NCI-H2029 (cell line): ENCODE measurements at regions not wholly inside any gene's neighbourhood (a gene's known extent, or its start where the extent isn't known, plus 50 kb on each side); places are given as distances from the start of the nearest gene placed in this dataset.

ENCODE experiments used
- DNase-seq: peaks from one replicate; lab custom pipeline; 2025; lab: John Stamatoyannopoulos, UW

DNA sequence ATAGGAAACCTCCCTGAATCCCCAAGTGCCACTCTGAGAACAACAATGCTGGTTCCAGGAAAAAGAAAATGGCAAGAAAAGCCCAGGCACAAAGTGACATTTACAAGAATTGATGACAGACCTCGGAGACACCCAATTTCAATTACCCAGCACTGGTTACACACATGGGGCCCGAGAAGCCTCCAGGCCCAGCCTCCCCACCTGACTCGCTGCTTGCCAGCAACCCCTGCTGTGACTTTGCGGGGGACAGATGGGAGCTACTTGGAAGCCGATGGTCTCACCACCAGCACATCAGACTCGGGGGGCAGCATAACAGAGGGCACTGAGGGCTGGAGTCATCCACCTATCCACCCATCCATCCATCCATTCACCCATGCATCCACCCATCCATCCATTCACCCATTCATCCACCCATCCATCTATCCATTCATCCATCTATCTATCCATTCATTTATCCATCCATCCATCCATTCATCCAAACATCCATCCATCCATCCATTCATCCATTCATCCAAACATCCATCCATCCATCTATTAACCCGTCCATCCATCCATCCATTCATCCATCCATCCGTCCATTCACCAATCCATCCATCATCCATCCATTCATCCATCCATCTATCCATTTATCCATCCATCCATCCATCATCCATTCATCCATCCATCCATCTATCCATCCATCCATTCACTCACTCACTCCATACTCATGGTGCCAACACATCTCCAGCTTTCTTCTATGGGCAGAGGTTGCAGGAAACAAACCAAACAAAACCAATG lies 567.6 kb downstream of the BRD1 start:
- no peak for DNase-seq

DNA sequence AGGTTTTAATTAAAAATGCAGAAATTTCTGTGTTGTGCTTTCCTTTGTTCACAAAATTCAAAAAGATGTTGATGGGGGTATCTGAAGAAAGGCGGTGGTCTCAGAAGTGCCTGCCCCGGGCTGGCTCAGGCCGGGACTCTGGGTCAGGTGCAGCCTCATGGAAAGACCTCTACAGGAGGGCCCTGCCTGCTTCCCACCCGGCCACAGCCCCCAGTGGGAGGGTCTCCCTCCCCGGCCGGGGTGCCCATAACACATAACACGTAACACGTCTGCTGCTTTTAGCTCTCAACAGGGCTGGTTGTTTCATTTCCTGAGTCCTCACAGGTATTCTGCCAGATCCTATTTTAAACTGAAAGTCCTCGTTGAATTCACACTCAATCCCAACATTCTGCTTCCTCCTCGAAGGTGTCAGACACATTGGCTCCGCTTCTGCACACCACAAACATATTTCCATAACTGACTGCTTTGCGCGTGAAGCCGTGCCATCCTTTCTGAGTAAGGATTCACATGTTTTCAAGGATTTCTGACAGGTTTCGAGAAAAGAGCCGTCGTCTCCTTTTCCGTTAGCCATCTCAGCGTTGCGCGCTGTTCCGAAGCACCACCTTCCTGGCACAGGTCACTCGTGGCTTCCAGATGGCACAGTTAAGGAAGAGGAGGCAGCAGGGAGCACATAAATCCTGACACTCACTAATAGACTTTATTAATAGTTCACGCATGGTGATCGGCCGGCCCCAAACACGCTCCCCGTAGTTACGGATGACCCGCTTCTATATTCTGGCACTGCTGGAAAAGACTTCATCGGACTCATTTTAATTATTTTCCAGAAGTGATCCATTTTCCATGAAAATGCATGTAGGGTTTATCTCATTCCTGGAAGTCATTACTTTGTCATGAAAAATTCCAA lies 569.3 kb downstream of the BRD1 start:
- DNase-seq = no peak

DNA sequence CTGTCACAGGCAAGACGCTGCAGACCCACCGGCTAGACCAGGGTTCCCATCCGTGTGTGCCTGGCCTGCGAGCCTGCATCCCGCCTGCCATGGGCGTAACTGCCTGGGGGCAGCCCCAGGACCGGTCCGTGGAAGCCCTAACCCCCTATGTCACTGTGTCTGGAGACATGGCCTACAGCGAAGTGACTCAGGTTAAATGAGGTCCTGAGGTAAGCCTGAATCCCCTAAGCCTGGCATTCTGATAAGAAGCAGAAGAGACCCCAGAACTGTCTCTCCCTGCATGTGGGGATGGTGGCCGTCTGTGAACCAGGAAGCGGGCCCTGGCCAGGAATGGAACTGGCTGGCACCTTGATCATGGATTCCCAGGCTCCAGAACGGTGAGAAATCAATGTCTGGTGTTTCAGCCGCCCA lies 570.1 kb downstream of the BRD1 start:
- DNase-seq = no peak

DNA sequence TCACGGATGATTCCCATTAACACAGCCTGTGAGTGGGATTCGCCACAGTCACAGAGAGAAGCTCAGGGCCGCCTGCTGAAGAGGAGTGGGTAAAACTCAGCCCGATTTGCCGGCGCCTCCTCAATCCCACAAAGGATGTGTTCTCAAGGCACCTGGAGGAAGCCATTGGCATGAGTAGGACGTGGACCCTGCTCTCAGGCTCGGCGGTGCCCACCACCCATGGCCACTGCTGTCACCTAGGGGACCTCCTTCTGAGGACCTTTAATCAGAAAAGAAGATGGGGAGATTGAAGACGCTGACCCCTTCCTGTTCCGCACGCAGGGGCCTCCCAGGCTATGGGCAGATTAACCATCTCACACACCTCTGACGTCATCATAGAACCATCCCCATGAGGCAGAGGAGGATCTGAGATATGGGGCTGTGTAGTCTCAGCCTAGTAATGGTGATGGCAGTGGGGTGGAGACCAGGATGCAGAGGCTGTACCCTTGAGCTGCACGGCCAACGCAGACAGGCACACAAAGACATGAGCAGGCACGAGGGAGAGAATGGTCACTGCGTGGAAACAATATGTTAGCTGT lies 571.8 kb downstream of the BRD1 start:
- DNase-seq = no peak

DNA sequence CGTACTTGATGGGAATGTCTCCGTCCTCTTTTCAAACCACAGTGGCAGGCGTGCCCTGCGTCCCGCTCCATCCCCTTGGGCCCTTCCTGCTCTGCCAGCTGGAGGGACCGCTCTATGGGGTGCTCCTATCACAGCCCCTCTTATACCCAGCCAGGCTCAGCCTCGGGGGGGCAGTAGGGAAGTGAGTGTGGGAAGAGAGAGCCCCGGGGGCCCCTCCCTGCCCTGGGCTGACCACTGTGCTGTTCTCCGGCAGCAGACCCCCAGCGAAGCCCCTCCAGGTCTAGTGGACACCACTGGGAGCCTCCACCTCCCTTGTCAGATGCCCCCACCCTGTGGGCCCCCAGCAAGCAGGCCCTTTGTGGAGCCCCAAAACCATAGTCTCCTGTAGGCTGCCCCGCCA lies 572.5 kb downstream of the BRD1 start:
- no peak for DNase-seq

DNA sequence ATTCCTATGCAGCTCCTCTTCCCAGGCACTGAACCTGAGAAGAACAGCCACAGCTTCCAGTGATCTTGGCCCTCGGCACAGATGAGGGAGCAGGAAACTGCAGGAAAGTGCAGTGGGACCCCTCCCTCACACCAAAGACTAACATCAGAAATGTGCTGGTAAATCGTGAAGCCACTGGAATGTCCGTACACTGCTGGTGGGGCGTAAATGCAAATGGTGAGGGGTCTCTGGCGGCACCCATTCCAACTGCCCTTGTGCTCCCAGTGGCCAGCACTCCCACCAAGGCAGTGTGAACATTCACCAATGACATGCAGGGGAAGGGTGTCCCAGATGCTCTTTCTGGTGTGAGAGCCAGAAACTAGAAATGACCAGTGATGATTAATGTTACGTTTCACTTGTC lies 574.0 kb downstream of the BRD1 start:
- DNase-seq = no peak

DNA sequence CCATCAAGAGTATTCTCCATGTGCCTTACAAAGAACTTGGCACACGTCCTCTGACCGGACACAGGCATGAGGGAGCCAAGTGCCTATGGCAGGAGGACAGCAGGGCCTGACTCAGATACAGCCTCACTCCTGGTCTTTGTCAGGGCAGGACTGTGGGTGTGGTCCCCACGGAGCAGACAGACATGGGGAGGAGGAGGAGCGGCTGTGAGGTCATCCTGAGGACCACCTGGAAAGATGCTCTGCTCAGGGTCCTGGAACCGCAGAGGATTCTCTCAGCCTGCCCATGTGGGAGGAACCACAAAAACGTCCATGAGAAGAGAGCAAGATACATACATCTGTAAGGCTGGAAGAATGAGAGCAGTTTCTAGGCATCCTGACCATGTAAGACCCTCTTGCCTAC lies 576.3 kb downstream of the BRD1 start:
- no peak for DNase-seq

DNA sequence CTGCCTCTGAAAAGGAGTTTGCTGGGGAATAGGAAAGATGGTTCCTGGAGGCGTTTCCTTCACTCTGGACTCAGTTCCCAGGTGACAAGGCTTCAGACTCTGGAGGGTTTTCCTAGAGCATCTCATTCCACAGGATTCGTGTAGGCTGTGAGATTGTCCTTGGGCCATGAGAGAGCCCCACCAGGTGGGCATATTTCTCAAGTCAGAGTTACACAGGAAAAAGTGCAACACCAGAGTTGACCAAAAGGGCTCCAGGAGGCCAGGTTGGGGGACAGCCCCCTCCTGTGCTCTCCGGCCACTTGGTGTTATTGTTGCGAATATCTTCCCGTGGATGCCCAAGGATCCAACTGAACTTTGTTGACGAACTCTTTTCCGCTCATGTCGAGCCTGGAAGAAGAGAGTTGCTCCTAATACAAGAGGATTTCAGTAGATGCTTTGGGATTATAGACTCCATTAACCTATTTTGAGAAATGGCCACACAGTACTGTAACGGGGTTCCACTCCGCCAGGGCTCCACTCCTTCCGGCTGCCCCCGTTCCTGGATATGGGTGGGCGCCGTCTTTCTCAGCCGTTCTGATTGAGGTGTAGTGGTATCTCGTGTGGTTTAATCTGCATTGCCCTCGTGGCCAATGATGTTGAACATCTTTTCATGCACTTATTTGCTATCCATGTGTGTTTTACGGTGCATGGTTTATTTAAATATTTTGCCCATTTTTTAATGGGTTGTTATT lies 580.3 kb downstream of the BRD1 start:
- no peak for DNase-seq

DNA sequence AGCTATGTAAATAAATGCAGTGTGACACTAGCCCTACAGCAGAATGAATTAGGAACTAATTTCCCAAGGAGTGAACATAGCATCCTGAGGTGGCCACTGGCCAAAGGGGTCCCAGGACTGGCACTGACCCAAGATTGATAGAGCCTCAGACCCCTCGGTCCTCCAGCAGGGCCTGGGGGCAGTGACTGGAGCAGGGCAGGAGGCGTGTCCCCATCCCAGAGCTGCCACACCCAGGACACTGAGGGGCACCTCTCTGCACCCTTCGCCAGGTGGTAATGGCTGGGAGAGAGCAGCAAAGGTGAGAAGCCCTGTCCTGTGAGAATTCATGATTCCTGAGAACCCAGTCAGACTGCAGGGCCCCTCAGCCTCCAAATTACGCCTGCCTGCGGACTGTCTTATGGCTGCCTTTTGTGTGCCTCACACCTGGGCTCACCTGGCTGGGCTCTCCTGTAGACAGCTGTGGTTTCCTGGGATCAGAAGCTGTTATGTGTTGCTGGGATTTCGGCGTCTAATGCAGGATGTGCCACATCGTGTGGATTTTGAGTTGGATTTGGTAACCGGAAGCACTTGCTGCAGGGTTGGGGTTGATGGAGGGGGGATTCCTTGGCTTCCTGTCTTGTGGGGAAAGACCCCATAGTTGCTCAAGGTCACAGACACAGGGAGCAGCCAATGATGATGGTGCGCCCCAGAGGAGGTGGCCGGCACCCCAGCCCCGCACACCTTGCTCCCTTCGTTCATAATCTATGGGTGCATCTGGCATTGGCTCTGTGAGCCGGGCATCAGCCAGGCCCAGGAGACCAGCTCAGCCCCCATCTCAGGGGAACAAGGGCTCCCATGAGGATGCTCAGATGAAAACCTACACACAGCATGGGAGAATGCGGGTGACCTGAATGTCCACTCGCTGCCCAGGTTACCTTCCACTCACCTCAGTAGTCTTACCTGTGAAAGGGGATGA lies 582.9 kb downstream of the BRD1 start:
- DNase-seq = no peak

DNA sequence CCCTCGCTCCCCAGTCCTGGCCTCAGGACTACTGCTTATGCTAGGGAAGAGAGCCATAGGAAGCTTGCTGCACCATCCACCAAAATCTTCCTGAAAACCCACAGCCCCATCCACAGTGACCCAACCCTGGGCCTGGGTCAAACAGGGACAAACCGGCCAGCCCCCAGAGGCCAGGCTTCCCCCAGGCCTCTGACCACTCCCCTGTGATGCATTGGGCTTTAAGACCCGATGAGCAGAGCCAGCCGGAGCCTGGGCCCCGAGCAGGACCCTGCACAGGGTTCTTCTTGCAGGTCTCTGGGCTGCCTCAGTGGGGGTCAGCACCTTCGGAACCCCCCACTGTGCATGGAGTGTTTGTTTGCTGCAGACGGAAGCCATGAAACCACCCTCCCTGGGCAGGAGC lies 583.7 kb downstream of the BRD1 start:
- no peak for DNase-seq

DNA sequence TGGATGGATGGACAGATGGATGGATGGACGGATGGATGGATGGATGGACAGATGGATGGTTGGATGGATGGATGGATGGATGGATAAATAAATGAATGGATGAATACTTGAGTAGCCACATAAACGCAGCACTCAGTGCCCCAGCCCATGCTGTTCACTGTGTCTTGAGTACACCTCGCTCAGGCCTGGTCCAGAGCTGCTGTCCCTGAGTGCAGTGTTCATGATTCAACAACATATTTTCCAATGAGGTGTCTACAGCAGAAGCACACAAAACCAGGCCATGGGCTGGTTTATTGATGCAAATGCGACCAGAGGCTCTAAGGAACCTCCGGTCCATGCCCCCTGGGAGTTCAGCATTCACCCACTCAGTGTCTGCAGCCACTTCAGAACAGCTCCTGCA lies 584.3 kb downstream of the BRD1 start:
- DNase-seq = no peak

DNA sequence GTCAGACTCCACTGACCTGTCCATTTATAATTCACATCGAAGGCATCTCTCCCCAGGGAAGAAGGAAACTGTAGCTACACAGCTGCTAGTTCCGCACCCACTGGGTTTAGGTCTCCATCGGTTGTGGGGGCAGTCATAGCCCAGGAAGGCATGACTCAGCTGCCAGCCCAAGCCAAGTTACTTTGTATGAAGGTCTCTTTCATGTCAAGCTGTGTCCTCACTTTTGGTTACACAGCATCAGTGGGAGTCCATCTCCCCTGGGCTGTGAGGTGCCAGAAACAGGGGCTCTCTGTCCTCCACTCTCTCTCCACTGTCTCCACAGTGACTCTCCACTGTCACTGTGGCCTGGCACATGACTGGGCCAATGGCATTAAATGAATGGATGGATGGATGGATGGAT lies 585.2 kb downstream of the BRD1 start:
- no peak for DNase-seq

DNA sequence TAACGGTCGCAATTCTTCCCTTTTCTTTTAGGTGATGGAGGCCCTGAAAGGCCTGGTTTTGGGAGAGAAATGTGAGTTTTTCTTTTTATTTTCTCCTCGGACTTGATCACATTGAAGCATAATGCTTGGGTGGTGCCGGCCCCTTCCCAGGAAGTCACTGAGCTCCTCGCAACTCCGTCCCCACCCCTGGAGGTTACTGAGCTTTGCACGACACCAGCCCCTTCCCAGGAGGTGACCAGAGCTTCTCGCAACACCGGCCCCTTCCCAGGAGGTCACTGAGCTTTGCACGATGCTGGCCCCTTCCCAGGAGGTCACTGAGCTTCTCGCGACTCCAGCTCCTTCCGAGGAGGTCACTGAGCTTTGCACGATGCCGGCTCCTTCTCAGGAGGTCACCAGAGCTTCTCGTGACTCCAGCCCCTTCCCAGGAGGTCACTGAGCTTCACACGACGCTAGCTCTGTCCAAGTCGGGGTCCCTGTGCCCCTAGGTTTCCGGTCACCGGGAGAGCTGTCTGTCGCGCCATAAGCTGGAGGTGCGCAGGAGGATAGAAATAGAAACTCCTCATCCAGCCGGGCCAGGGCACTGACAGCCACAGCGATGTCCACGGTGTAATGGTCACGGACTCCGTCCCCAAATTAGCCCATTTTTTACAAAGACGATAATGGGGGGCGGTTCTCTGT lies 586.4 kb downstream of the BRD1 start:
- DNase-seq = no peak

DNA sequence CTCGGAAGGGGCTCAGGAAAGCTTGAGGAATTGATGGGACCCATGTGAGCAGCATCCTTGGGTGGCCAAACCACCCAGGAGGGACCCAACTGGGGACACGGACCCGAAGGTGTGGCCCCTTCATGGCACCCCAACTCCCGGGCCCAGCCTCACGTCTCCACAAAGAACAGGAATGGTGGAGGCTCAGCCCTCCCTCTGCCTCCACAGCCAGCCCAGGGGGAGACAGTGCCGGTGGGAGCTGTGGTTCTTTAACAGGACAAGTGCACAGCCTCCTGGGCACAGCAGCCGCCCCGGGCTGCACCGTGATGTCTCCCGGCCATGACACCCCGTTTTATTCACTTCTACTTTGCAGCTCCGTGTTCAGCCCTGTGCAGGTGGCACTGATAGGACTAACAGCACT lies 587.2 kb downstream of the BRD1 start:
- DNase-seq = no peak

DNA sequence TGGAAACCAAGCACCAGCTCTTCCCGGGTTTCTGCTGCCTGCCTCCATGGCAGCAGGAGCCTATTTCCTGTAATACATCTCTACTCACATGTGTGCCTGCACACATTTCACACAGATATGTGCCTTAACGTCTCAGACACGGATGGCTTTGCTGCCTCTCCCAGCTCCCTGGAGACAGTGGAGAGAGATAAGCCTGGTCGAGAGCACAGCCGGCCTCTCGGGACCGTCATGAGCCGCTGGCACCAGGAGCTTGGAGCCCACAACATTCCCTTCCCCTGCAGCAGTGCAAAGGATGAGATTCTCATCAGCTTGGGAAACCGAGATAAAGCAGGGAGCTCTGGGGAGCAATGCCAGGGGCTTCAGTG lies 587.7 kb downstream of the BRD1 start:
- DNase-seq = no peak

DNA sequence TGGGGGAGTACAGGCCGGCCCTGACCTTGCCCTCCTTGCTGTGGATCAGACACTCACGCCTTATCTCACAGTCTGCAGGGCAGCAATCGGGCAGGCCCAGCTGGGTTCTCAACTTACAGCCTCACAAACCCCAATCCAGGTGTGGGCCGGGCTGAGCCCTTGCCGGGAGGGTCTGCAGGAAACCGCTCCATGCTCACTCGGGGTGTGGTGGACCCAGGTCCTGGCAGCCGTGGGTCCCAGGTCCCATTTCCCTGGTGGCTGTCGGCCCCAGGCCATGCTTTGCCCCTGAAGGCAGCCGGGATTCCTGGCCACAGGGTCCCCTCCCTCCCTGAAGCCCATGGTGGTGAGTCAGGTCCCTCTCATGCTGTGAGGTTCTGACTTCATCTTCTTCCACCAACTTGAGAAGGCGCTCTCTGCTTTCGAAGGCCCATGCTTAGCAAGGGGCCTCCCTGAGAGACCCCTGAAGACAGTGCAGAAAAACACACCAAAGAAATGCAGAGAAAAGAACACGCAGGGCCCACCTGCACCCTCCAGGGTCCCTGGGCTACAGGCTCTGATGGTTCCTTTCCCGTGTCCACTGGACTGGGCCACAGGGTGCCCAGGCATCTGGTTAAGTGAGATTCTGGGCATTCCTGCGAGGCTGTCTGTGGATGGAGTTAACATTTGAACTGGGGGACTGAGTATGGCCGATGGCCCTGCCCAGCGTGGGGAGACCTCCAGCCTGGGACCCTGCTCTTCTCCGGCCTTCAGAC lies 588.2 kb downstream of the BRD1 start:
- DNase-seq = no peak

DNA sequence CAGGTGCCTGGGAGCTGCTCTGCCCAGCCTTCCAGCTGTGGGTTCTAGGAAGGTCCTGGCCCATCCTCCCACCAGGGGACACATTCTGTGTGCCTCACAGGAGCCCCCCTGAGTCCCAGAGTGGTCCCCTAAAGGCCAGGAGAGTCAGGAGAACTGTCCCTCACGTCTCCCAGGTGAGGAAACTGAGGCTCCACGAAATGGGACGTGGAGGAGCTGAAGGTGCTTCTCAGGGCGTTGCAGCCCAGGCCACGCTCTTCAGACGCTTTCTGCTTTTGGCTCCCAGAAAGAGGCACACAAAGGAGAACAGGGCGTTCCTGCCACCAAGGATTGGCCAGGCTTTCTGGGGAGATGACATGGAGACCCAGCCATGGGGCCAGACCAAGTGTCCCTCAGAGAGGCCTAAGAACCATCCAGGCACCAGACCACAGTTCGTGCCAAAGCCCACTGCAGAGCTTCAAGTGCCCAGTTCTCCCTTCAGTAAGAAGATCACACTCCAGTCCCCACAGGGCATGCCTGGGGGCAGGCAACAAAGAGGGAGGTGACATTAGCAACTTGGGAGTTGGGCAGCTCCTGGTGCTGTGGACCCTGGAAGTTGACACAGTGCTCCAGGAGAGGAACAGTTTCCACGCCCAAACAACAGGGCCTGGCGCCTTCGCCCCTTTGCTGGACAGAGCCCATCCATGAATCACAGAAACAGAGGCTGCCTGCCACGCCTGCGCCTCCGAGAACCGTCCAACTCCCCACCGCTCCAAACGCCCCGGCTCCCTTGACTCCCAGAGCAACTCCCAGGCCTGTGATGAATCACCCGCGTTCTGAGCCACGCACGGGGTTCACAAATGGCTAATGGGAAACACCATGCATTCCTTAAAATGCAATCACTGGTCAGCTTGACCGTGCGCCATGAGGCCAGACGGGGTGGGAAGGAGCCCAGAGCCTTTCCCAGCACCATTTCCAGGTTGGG lies 589.2 kb downstream of the BRD1 start:
- DNase-seq = no peak

DNA sequence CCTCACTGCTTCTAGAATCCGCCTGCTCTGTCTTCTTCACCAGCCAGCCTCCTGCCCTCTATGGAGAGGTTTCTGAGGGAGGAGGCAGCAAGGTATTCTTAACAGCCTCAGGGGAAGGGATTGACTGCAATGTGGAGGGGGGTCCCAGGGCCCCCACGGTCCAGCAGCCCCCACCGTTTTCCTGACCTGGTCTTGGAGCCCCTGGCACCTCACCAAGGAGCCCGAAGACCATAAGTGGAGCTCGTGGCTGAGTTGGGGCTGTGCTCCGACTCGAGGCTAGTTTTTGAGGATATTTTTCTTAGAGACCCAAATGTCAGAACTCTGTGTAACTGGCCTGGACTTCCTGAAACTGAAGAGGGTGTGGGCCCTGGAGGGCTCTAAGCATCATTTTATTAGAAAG lies 590.0 kb downstream of the BRD1 start:
- no peak for DNase-seq

DNA sequence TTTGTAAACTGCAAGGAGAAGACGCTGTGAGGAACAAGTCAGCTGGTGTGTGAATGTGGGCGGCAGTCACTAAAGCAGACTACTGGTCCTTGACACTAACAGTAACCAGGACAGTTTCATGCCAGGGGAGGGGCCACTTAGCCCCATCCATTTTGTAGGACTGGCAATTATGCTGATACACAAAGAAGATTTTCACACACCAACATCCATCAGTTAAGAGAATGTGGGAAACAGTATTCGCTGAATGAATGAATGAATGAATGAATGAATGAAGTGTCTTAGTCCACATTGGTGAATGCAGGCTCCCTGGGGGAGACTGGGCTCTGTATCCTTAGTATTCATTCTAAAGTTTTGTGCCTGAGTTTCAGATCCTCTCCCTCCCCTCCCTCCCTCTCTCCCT lies 590.4 kb downstream of the BRD1 start:
- no peak for DNase-seq
